Activated naive CD4-positive, alpha-beta T cell treated with anti-CD3 and anti-CD28 coated beads for 36 hours (primary cell): ENCODE measurements at regions not wholly inside any gene's neighbourhood (a gene's known extent, or its start where the extent isn't known, plus 50 kb on each side); places are given as distances from the start of the nearest gene placed in this dataset.

Source experiments
- CTCF ChIA-PET: fragments of 350-600 bp; sonication (Branson Sonifier 250); formaldehyde crosslinking; loops from one replicate; lab custom pipeline; 2021; ENCODE audit warnings: antibody characterized with exemption; lab: Charles Lee
- DNase-seq: peaks from one replicate; pipeline ENCODE4 v3.0.0-alpha.2; 2020
- H3K27ac Mint-ChIP-seq: one replicate; pipeline ENCODE4 v1.8.0; 2021; ENCODE audit warnings: mild to moderate bottlenecking, mixed read lengths
- H3K27me3 Mint-ChIP-seq: one replicate; pipeline ENCODE4 v1.8.0; 2021; ENCODE audit warnings: low read depth, mixed read lengths
- H3K36me3 Mint-ChIP-seq: one replicate; pipeline ENCODE4 v1.8.0; 2021; ENCODE audit warnings: low read depth, mixed read lengths
- H3K4me1 Mint-ChIP-seq: one replicate; pipeline ENCODE4 v1.8.0; 2021; ENCODE audit warnings: low read depth, mixed read lengths
- H3K4me3 Mint-ChIP-seq: one replicate; pipeline ENCODE4 v1.8.0; 2021; ENCODE audit warnings: mild to moderate bottlenecking, moderate library complexity, mixed read lengths
- H3K9me3 Mint-ChIP-seq: one replicate; pipeline ENCODE4 v1.8.0; 2021; ENCODE audit warnings: mixed read lengths
- intact Hi-C: fragments of 100-400 bp; cut with micrococcal nuclease; formaldehyde crosslinking; loops from one replicate; pipeline ENCODE4 v1.15.1; 2023

- H3K27me3 Mint-ChIP-seq = no peaks in the 10 kb centered on the region
Observed at GRCh38 chr12:125971981-125972380, 906.7 kb downstream of the AACS start.

GRCh38 chr12:125978286-125978685 lies 913.1 kb downstream of the AACS start:
- Mint-ChIP-seq H3K4me1 (no peaks in the 10 kb centered on the region), H3K36me3 (no peaks in the 10 kb centered on the region), H3K27ac (no peak overlapping the region), H3K4me3 (no peak overlapping the region), H3K9me3 (peaks cover 3% of the 10 kb centered on the region), H3K27me3 (peaks cover 14% of the 10 kb centered on the region)
- intact Hi-C loops = no loop called here
- DNase-seq = no peak
- CTCF ChIA-PET = interaction anchor here (0.7 kb wide), 1 partner anchor 10 kb away, joined by 3 read pairs; no protein-coding TSS in a partner anchor

More at GRCh38 chr12:125971981-125972380, 906.7 kb downstream of the AACS start:
- Mint-ChIP-seq H3K4me3 (no peak overlapping the region), H3K9me3 (no peaks in the 10 kb centered on the region), H3K4me1 (no peaks in the 10 kb centered on the region), H3K27ac (no peak overlapping the region), H3K36me3 (no peaks in the 10 kb centered on the region)
- CTCF ChIA-PET = no interaction called here
- intact Hi-C loops = no loop called here
- DNase-seq = no peak

GRCh38 chr12:125981610-125982253 lies 916.5 kb downstream of the AACS start:
- peaks cover 2% of the 10 kb centered on the region for H3K4me1 Mint-ChIP-seq
- no peak for DNase-seq
- CTCF ChIA-PET = no interaction called here
- H3K27me3 Mint-ChIP-seq = peaks cover 32% of the 10 kb centered on the region
- no peak overlapping the region for H3K4me3 Mint-ChIP-seq
- H3K36me3 Mint-ChIP-seq = no peaks in the 10 kb centered on the region
- no peak overlapping the region for H3K27ac Mint-ChIP-seq
- H3K9me3 Mint-ChIP-seq = peaks cover 3% of the 10 kb centered on the region
- intact Hi-C loops = no loop called here

- intact Hi-C loops = no loop called here
- no peaks in the 10 kb centered on the region for H3K36me3 Mint-ChIP-seq
- peaks cover 32% of the 10 kb centered on the region for H3K27me3 Mint-ChIP-seq
- DNase-seq = peak; percentile 9
- peak overlapping the region; percentile 29 for H3K4me3 Mint-ChIP-seq
- peaks cover 2% of the 10 kb centered on the region for H3K4me1 Mint-ChIP-seq
- CTCF ChIA-PET = interaction anchor here (0.6 kb wide), 1 partner anchor 436 kb away, joined by 3 read pairs; no protein-coding TSS in a partner anchor
- no peak overlapping the region for H3K27ac Mint-ChIP-seq
- H3K9me3 Mint-ChIP-seq = peaks cover 4% of the 10 kb centered on the region
Observed at GRCh38 chr12:125983094-125983783, 918.0 kb downstream of the AACS start.

- intact Hi-C loops = no loop called here
- peak overlapping the region; percentile 29 for H3K4me3 Mint-ChIP-seq
- peaks cover 32% of the 10 kb centered on the region for H3K27me3 Mint-ChIP-seq
- H3K27ac Mint-ChIP-seq = no peak overlapping the region
- H3K9me3 Mint-ChIP-seq = peaks cover 4% of the 10 kb centered on the region
- H3K36me3 Mint-ChIP-seq = no peaks in the 10 kb centered on the region
- CTCF ChIA-PET = no interaction called here
- peaks cover 2% of the 10 kb centered on the region for H3K4me1 Mint-ChIP-seq
- peak; percentile 8 for DNase-seq
Observed at GRCh38 chr12:125983784-125984500, 918.7 kb downstream of the AACS start.

- H3K27me3 Mint-ChIP-seq = peaks cover 18% of the 10 kb centered on the region
- H3K4me3 Mint-ChIP-seq = no peak overlapping the region
- DNase-seq = no peak
- intact Hi-C loops = no loop called here
- CTCF ChIA-PET = no interaction called here
- peaks cover 2% of the 10 kb centered on the region for H3K4me1 Mint-ChIP-seq
- peaks cover 1% of the 10 kb centered on the region for H3K9me3 Mint-ChIP-seq
- H3K36me3 Mint-ChIP-seq = no peaks in the 10 kb centered on the region
- H3K27ac Mint-ChIP-seq = no peak overlapping the region
Observed at GRCh38 chr12:125988545-125988944, 923.3 kb downstream of the AACS start.

DNA sequence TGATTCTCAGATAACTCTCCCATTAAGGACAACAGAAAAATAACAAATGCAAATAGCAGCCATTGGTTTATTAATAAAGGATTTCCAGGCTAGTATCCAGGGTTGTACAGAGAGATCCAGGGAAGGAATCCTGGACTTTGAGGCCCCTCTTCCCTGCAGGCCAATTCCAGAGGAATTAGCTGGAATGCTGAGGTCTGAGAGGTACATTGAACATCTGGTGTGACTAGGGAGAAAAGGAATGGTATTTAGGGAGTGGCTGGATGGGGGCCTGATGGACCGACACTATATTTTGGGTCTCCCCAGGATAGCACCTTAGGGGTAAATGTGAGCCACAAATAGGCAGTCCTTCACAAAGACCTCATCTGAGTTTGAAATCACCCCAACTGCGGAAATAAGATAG lies 924.5 kb downstream of the AACS start:
- Mint-ChIP-seq H3K27ac (no peak overlapping the region), H3K4me3 (no peak overlapping the region), H3K27me3 (peaks cover 12% of the 10 kb centered on the region), H3K9me3 (peaks cover 1% of the 10 kb centered on the region), H3K4me1 (no peaks in the 10 kb centered on the region), H3K36me3 (no peaks in the 10 kb centered on the region)
- no peak for DNase-seq
- intact Hi-C loops = no loop called here
- CTCF ChIA-PET = no interaction called here

- Mint-ChIP-seq H3K9me3 (no peaks in the 10 kb centered on the region), H3K4me3 (no peak overlapping the region), H3K36me3 (no peaks in the 10 kb centered on the region), H3K27me3 (no peaks in the 10 kb centered on the region), H3K27ac (no peak overlapping the region), H3K4me1 (no peaks in the 10 kb centered on the region)
- DNase-seq = no peak
- CTCF ChIA-PET = no interaction called here
- intact Hi-C loops = no loop called here
Observed at GRCh38 chr12:125996443-125996842, 931.2 kb downstream of the AACS start.

DNA sequence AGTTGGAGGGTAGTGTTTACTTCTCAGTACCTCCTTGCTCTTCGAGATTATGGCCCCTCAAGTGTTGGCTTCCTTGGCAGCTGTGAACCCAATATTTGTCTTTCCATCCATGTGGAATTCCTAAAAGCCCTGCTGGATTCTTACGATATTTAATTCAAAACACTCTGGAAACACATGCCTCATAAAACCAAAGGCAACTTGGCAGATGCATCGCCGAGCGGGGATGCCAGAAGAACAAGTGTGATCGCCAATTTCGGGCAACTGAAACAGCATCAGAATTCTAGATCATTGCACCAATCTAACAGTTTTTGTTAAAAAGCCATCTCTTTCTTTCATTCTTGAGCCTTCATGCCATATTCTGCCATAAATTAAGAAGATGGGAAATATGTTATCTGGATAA lies 934.4 kb downstream of the AACS start:
- no peak overlapping the region for H3K4me3 Mint-ChIP-seq
- no peaks in the 10 kb centered on the region for H3K36me3 Mint-ChIP-seq
- no peaks in the 10 kb centered on the region for H3K4me1 Mint-ChIP-seq
- no peaks in the 10 kb centered on the region for H3K27me3 Mint-ChIP-seq
- DNase-seq = no peak
- H3K27ac Mint-ChIP-seq = no peak overlapping the region
- CTCF ChIA-PET = no interaction called here
- peaks cover 13% of the 10 kb centered on the region for H3K9me3 Mint-ChIP-seq
- intact Hi-C loops = no loop called here

- Mint-ChIP-seq H3K4me1 (no peaks in the 10 kb centered on the region), H3K4me3 (no peak overlapping the region), H3K36me3 (no peaks in the 10 kb centered on the region), H3K27ac (no peak overlapping the region), H3K9me3 (peaks cover 8% of the 10 kb centered on the region), H3K27me3 (no peaks in the 10 kb centered on the region)
- no peak for DNase-seq
- intact Hi-C loops = no loop called here
- CTCF ChIA-PET = no interaction called here
Observed at GRCh38 chr12:126019385-126019784, 954.1 kb downstream of the AACS start.

GRCh38 chr12:126021675-126022074 lies 956.4 kb downstream of the AACS start:
- no peaks in the 10 kb centered on the region for H3K4me1 Mint-ChIP-seq
- H3K36me3 Mint-ChIP-seq = no peaks in the 10 kb centered on the region
- H3K27ac Mint-ChIP-seq = no peak overlapping the region
- intact Hi-C loops = no loop called here
- H3K9me3 Mint-ChIP-seq = peaks cover 8% of the 10 kb centered on the region
- no peak overlapping the region for H3K4me3 Mint-ChIP-seq
- CTCF ChIA-PET = no interaction called here
- no peak for DNase-seq
- H3K27me3 Mint-ChIP-seq = no peaks in the 10 kb centered on the region

GRCh38 chr12:126027825-126028224 lies 962.6 kb downstream of the AACS start:
- Mint-ChIP-seq H3K27me3 (no peaks in the 10 kb centered on the region), H3K36me3 (no peaks in the 10 kb centered on the region), H3K9me3 (peaks cover 3% of the 10 kb centered on the region), H3K4me3 (no peak overlapping the region), H3K27ac (no peak overlapping the region), H3K4me1 (no peaks in the 10 kb centered on the region)
- intact Hi-C loops = no loop called here
- no peak for DNase-seq
- CTCF ChIA-PET = interaction anchor here (0.5 kb wide), 1 partner anchor 142 kb away, joined by 3 read pairs; no protein-coding TSS in a partner anchor
